HG02973 (cell line): ENCODE measurements at regions not wholly inside any gene's neighbourhood (a gene's known extent, or its start where the extent isn't known, plus 50 kb on each side); places are given as distances from the start of the nearest gene placed in this dataset.

Source experiments
- ATAC-seq: cut with Tn5 transposase; IDR thresholded peaks from one replicate; pipeline ENCODE4 v1.9.1; 2021; ENCODE audit warnings: moderate library complexity; ENCODE audit not compliant: unreplicated experiment

- ATAC-seq = no peak
These were observed 742.4 kb downstream of the SATB2 start for GRCh38 chr2:198715302-198715835.

- no peak for ATAC-seq
These were observed 745.3 kb downstream of the SATB2 start for GRCh38 chr2:198712485-198712884.

GRCh38 chr2:198711484-198711883 lies 746.3 kb downstream of the SATB2 start:
- ATAC-seq = no peak

- ATAC-seq = no peak
These were observed 747.2 kb downstream of the SATB2 start for GRCh38 chr2:198710562-198710961.

- ATAC-seq = no peak
These were observed 751.2 kb downstream of the SATB2 start for GRCh38 chr2:198706476-198707082.

GRCh38 chr2:198703281-198703680 lies 754.5 kb downstream of the SATB2 start:
- ATAC-seq = no peak

- no peak for ATAC-seq
These were observed 754.9 kb downstream of the SATB2 start for GRCh38 chr2:198702796-198703195.

GRCh38 chr2:198701481-198701880 lies 756.3 kb downstream of the SATB2 start:
- no peak for ATAC-seq

GRCh38 chr2:198700319-198700718 lies 757.4 kb downstream of the SATB2 start:
- ATAC-seq = no peak

- ATAC-seq = no peak
These were observed 759.5 kb downstream of the SATB2 start for GRCh38 chr2:198698230-198698629.

GRCh38 chr2:198697794-198698193 lies 759.9 kb downstream of the SATB2 start:
- ATAC-seq = no peak

GRCh38 chr2:198697218-198697617 lies 760.5 kb downstream of the SATB2 start:
- no peak for ATAC-seq

- ATAC-seq = no peak
These were observed 761.9 kb downstream of the SATB2 start for GRCh38 chr2:198695879-198696278.

- no peak for ATAC-seq
These were observed 764.7 kb downstream of the SATB2 start for GRCh38 chr2:198692907-198693510.

- ATAC-seq = no peak
These were observed 766.5 kb downstream of the SATB2 start for GRCh38 chr2:198691236-198691635.

- ATAC-seq = no peak
These were observed 793.4 kb downstream of the SATB2 start for GRCh38 chr2:198664321-198664720.

GRCh38 chr2:198662905-198663304 lies 794.8 kb downstream of the SATB2 start:
- ATAC-seq = no peak

- no peak for ATAC-seq
These were observed 797.2 kb downstream of the SATB2 start for GRCh38 chr2:198660501-198660900.

- ATAC-seq = no peak
These were observed 798.5 kb downstream of the SATB2 start for GRCh38 chr2:198659096-198659870.

- no peak for ATAC-seq
These were observed 800.1 kb downstream of the SATB2 start for GRCh38 chr2:198657512-198658121.

GRCh38 chr2:198656869-198657268 lies 800.9 kb downstream of the SATB2 start:
- ATAC-seq = no peak
